Heart right ventricle (tissue), 16 donors: ENCODE measurements at regions not wholly inside any gene's neighbourhood (a gene's known extent, or its start where the extent isn't known, plus 50 kb on each side); places are given as distances from the start of the nearest gene placed in this dataset.
"Not testable (repeated sequence)": the region's sequence is repeated elsewhere in the genome, so short reads cannot be mapped to it uniquely, and the experiment has no call there.

Experiments used
- ATAC-seq, 8 donors: fragments of 200-7000 bp; cut with Tn5 transposase; one replicate each; pipeline ENCODE4 v1.9.1; 2020; ENCODE audit warnings: mild to moderate bottlenecking in 8 of 8, moderate library complexity in 8 of 8, moderate number of reproducible peaks in 1 of 8
- DNase-seq, 2 donors: peaks; one replicate each; pipeline ENCODE4 v3.0.0-alpha.2; 2020
- H3K27ac ChIP-seq, 10 donors: fragments of 200-600 bp; sonication (generic) in 2 of 10; one replicate each; pipeline versions ENCODE4 v1.5.0 to v1.8.0; 2020 to 2022; ENCODE audit warnings: mild to moderate bottlenecking in 3 of 10
- H3K27me3 ChIP-seq, 7 donors: fragments of 200-600 bp; one replicate each; pipeline ENCODE4 v1.8.0; 2021 to 2022; ENCODE audit warnings: mild to moderate bottlenecking in 2 of 7
- H3K36me3 ChIP-seq, 9 donors: fragments of 200-600 bp; sonication (generic) in 1 of 9; one replicate each; pipeline versions ENCODE4 v1.5.0 to v1.8.0; 2020 to 2022; ENCODE audit warnings: mild to moderate bottlenecking in 2 of 9
- H3K4me1 ChIP-seq, 9 donors: fragments of 200-600 bp; sonication (generic) in 1 of 9; one replicate each; pipeline versions ENCODE4 v1.5.0 to v1.8.0; 2020 to 2022; ENCODE audit warnings: mild to moderate bottlenecking in 4 of 9
- H3K4me3 ChIP-seq, 10 donors: fragments of 200-600 bp; sonication (generic) in 2 of 10; one replicate each; pipeline versions ENCODE4 v1.5.0 to v1.8.0; 2020 to 2022; ENCODE audit warnings: mild to moderate bottlenecking in 7 of 10, moderate library complexity in 2 of 10
- H3K9me3 ChIP-seq, 11 donors: fragments of 200-600 bp in 10 of 11; sonication (generic) in 2 of 11; one replicate each; pipeline versions ENCODE4 v1.5.0 to v1.8.0; 2013 to 2022; ENCODE audit warnings: mild to moderate bottlenecking in 2 of 11, control low read depth in 1 of 11, moderate library complexity in 1 of 11
- CTCF ChIP-seq, 9 donors: fragments of 200-600 bp; sonication (generic) in 2 of 9; IDR thresholded peaks; one replicate each; pipeline versions ENCODE4 v1.5.0 to v1.8.0; 2021 to 2022; ENCODE audit warnings: antibody characterized with exemption in 9 of 9, mild to moderate bottlenecking in 5 of 9, moderate library complexity in 1 of 9
- WGBS, 2 donors: extraction: QIAGEN DNeasy Blood & Tissue Kit; methylation state at CpG; one replicate each; pipeline ENCODE4 v1.1.7; 2013; ENCODE audit warnings: inconsistent platforms in 1 of 2; 5-methylcytosine and 5-hydroxymethylcytosine counted together
- intact Hi-C, 10 donors: fragments of 100-400 bp; cut with DNase I; formaldehyde crosslinking; loops; one replicate each; pipeline versions ENCODE4 v1.11.1 to v1.14.2; 2022
- donor health status: Arrhythmogenic right ventricular cardiomyopathy.
- donor health status: ischemic (EF 13 %, LVEDD 7.1; RV severe dilation, severe dysfunction).
- donor health status: healthy with polysubstance abuse.
- donor health status: DM: no; HTN: yes; CAD: no.
- donor health status: DM: no; HTN: no; CAD: no.
- donor health status: ischemic (EF 25% LVEDD 6.9; RV normal size, moderate dysfunction).
- donor health status: ischemic (EF 25% LVEDD 5.7; RV mildly dilated, moderate dysfunction).
- donor health status: healthy.
- donor health status: DM: yes; HTN: yes; CAD: no.
- donor health status: Ischemic cardiomyopathy.
- donor health status: ischemic (EF 35%, LVEDD 5.7; RV mildly dilated, moderate dysfunction).
- donor health status: nonischemic (EF 11% LVEDD 7.7; RV severe dilation, severe dysfunction).
- donor health status: DM: yes; HTN: yes; CAD: no.
- donor health status: PGD.
- donor health status: ischemic (EF 29% LVEDD 5.4; RV normal size, mild dysfunction).
- donor health status: nonischemic (EF 23%, LVEDD 6.1; RV moderate dilation, normal function).

- Histone ChIP-seq H3K36me3 (no peaks in the 10 kb centered on the region), H3K27ac (no peak overlapping the region), H3K4me3 (no peak overlapping the region), H3K9me3 (peaks cover 0 to 17% (median 2%) of the 10 kb centered on the region in 11 donors), H3K27me3 (peaks cover 0 to 4% (median 0%) of the 10 kb centered on the region in 7 donors), H3K4me1 (no peaks in the 10 kb centered on the region)
- WGBS, 2 donors = 75 to 88% methylated on average over 4 of the region's 4 CpGs
- ATAC-seq (no peak), DNase-seq (no peak)
- intact Hi-C loops = no loop called here
- no peak for TF ChIP-seq CTCF (IDR thresholded peaks at IDR 0.05)
Measured at GRCh38 chr2:75828826-75829225, 118.1 kb upstream of the GCFC2 start.

- WGBS, 2 donors = 99 to 100% methylated on average over 1 of the region's 1 CpG
- H3K4me3 ChIP-seq, ATAC-seq, DNase-seq, H3K36me3 ChIP-seq, H3K4me1 ChIP-seq, intact Hi-C loops, H3K27me3 ChIP-seq, H3K27ac ChIP-seq: not testable (repeated sequence)
- peaks cover 0 to 19% (median 2%) of the 10 kb centered on the region in 11 donors for H3K9me3 ChIP-seq
Measured at GRCh38 chr2:75823515-75823914, 112.8 kb upstream of the GCFC2 start.

GRCh38 chr2:75822336-75822735 lies 111.6 kb upstream of the GCFC2 start:
- H3K9me3 ChIP-seq = peaks cover 0 to 19% (median 2%) of the 10 kb centered on the region in 11 donors
- intact Hi-C loops = no loop called here
- H3K27ac ChIP-seq = no peak overlapping the region
- no peak for DNase-seq
- no peak overlapping the region for H3K4me3 ChIP-seq
- peaks cover 0 to 3% (median 0%) of the 10 kb centered on the region in 7 donors for H3K27me3 ChIP-seq
- no peak for TF ChIP-seq CTCF (IDR thresholded peaks at IDR 0.05)
- 71 to 74% methylated on average over 2 of the region's 2 CpGs for WGBS, 2 donors
- H3K36me3 ChIP-seq = no peaks in the 10 kb centered on the region
- ATAC-seq = no peak
- no peaks in the 10 kb centered on the region for H3K4me1 ChIP-seq

- 75 to 79% methylated on average over 3 of the region's 3 CpGs for WGBS, 2 donors
- Histone ChIP-seq H3K9me3 (peaks cover 0 to 19% (median 2%) of the 10 kb centered on the region in 11 donors), H3K36me3 (no peaks in the 10 kb centered on the region), H3K27ac (no peak overlapping the region), H3K4me3 (no peak overlapping the region), H3K4me1 (no peaks in the 10 kb centered on the region), H3K27me3 (peaks cover 0 to 3% (median 0%) of the 10 kb centered on the region in 7 donors)
- intact Hi-C loops = no loop called here
- DNase-seq = no peak
- no peak for TF ChIP-seq CTCF (IDR thresholded peaks at IDR 0.05)
- no peak for ATAC-seq
Measured at GRCh38 chr2:75820693-75821092, 110.0 kb upstream of the GCFC2 start.

- 87 to 91% methylated on average over 6 of the region's 6 CpGs for WGBS, 2 donors
- no peaks in the 10 kb centered on the region for H3K36me3 ChIP-seq
- TF ChIP-seq CTCF (IDR thresholded peaks at IDR 0.05) = no peak
- no peak overlapping the region for H3K4me3 ChIP-seq
- no peaks in the 10 kb centered on the region for H3K27me3 ChIP-seq
- ATAC-seq = no peak
- no peaks in the 10 kb centered on the region for H3K4me1 ChIP-seq
- DNase-seq = no peak
- no peaks in the 10 kb centered on the region for H3K9me3 ChIP-seq
- intact Hi-C loops = no loop called here
- no peak overlapping the region for H3K27ac ChIP-seq
Measured at GRCh38 chr2:75810611-75811330, 100.1 kb upstream of the GCFC2 start.
